ENCODE measurements at regions not wholly inside any gene's neighbourhood (a gene's known extent, or its start where the extent isn't known, plus 50 kb on each side); places are given as distances from the start of the nearest gene placed in this dataset.
"Not testable (repeated sequence)": the region's sequence is repeated elsewhere in the genome, so short reads cannot be mapped to it uniquely, and the experiment has no call there.

GRCh38 chr20:17825252-17825959, 125.6 kb downstream of the BANF2 start:
- DNase-seq (ENCODE audit: low read depth), result no peak
- Histone ChIP-seq H3K36me3 (ENCODE audit: control insufficient read depth, insufficient read depth, low read length) (no peaks in the 10 kb centered on the region), H3K27me3 (ENCODE audit: control insufficient read depth, insufficient read depth, low read length) (no peaks in the 10 kb centered on the region), H3K4me3 (ENCODE audit: low read depth, low read length) (no peak overlapping the region)
- TF ChIP-seq CTCF (IDR thresholded peaks at IDR 0.05; ENCODE audit: insufficient read depth, low read length, poor library complexity, severe bottlenecking), result no peak

- no peaks in the 10 kb centered on the region for H3K27me3 ChIP-seq (ENCODE audit: control insufficient read depth, insufficient read depth, low read length)
- no peak for TF ChIP-seq CTCF (IDR thresholded peaks at IDR 0.05; ENCODE audit: insufficient read depth, low read length, poor library complexity, severe bottlenecking)
- no peak overlapping the region for H3K4me3 ChIP-seq (ENCODE audit: low read depth, low read length)
- no peaks in the 10 kb centered on the region for H3K36me3 ChIP-seq (ENCODE audit: control insufficient read depth, insufficient read depth, low read length)
- no peak for DNase-seq (ENCODE audit: low read depth)
These were observed 125.0 kb downstream of the BANF2 start for GRCh38 chr20:17824676-17825251.

GRCh38 chr20:17823409-17824144, 123.8 kb downstream of the BANF2 start:
- no peaks in the 10 kb centered on the region for H3K36me3 ChIP-seq (ENCODE audit: control insufficient read depth, insufficient read depth, low read length)
- DNase-seq (ENCODE audit: low read depth), result no peak
- TF ChIP-seq CTCF (IDR thresholded peaks at IDR 0.05; ENCODE audit: insufficient read depth, low read length, poor library complexity, severe bottlenecking), result no peak
- no peaks in the 10 kb centered on the region for H3K27me3 ChIP-seq (ENCODE audit: control insufficient read depth, insufficient read depth, low read length)
- no peak overlapping the region for H3K4me3 ChIP-seq (ENCODE audit: low read depth, low read length)

- no peak for DNase-seq (ENCODE audit: low read depth)
These were observed 123.0 kb downstream of the BANF2 start for GRCh38 chr20:17822540-17823408.

GRCh38 chr20:17822039-17822438, 122.3 kb downstream of the BANF2 start:
- Histone ChIP-seq H3K27me3 (ENCODE audit: control insufficient read depth, insufficient read depth, low read length) (no peaks in the 10 kb centered on the region), H3K36me3 (ENCODE audit: control insufficient read depth, insufficient read depth, low read length) (no peaks in the 10 kb centered on the region), H3K4me3 (ENCODE audit: low read depth, low read length) (no peak overlapping the region)
- DNase-seq (ENCODE audit: low read depth), result no peak
- TF ChIP-seq CTCF (IDR thresholded peaks at IDR 0.05; ENCODE audit: insufficient read depth, low read length, poor library complexity, severe bottlenecking), result no peak

More at GRCh38 chr20:17822540-17823408, 123.0 kb downstream of the BANF2 start:
- no peaks in the 10 kb centered on the region for H3K27me3 ChIP-seq (ENCODE audit: control insufficient read depth, insufficient read depth, low read length)
- TF ChIP-seq CTCF (IDR thresholded peaks at IDR 0.05; ENCODE audit: insufficient read depth, low read length, poor library complexity, severe bottlenecking), result no peak
- no peak overlapping the region for H3K4me3 ChIP-seq (ENCODE audit: low read depth, low read length)
- H3K36me3 ChIP-seq (ENCODE audit: control insufficient read depth, insufficient read depth, low read length), result no peaks in the 10 kb centered on the region

GRCh38 chr20:17821606-17822005, 121.8 kb downstream of the BANF2 start:
- H3K36me3 ChIP-seq (ENCODE audit: control insufficient read depth, insufficient read depth, low read length); H3K4me3 ChIP-seq (ENCODE audit: low read depth, low read length); H3K27me3 ChIP-seq (ENCODE audit: control insufficient read depth, insufficient read depth, low read length): not testable (repeated sequence)

More at GRCh38 chr20:17821606-17822005, 121.8 kb downstream of the BANF2 start:
- DNase-seq (ENCODE audit: low read depth), result not testable (repeated sequence)

Data from kidney epithelial cell (primary cell).